ENCODE measurements at regions not wholly inside any gene's neighbourhood (a gene's known extent, or its start where the extent isn't known, plus 50 kb on each side); places are given as distances from the start of the nearest gene placed in this dataset.

DNA sequence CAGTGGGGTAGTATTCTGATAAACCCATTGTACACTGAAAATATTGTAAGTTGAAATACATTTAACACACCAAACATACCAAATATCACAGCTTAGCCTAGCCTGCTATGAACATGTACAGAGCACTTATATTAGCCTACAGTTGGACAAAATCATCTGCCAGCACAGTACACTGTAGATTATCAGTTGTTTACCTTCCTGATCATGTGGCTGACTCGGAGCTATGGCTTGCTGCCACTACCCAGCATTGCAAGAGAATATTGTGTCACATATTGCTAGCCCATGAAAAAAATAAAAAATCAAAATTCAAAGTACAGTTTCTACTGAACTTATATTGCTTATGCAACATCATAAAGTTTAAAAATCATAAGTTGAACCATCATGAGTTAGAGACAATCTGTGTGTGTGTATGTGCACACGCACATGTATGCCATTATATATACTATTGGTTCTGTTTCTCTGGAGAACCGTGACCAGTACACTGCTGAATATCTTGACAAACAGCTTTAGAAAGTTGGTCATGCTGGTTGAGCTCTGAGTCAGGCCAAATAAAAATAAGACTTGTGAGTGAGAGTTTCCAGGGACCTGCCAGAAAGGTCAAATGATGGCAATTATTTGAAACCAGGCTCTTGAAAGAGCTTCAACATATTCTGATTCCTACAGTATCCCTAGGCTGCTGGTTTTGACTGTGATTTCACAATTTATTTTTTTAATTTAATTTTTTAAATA lies 238.5 kb downstream of the PRR32 start:
- no peak for ATAC-seq (ENCODE audit: insufficient read depth, low FRiP score)
- DNase-seq, result peak; percentile 42 to 72 (median 57)
- Histone ChIP-seq H3K9me3 (ENCODE audit: control insufficient read depth in 4 of 4, insufficient read depth in 3 of 4, low read length in 3 of 4) (no peaks in the 10 kb centered on the region), H3K4me1 (ENCODE audit: control insufficient read depth in 5 of 5, insufficient read depth in 5 of 5, low read length in 5 of 5) (no peaks in the 10 kb centered on the region), H3K27me3 (ENCODE audit: control insufficient read depth in 3 of 3, insufficient read depth in 3 of 3, low read length in 2 of 3) (no peaks in the 10 kb centered on the region), H3K4me3 (no peak overlapping the region), H3K9ac (ENCODE audit: insufficient read depth in 1 of 2, low read length in 2 of 2) (no peak overlapping the region), H3K27ac (ENCODE audit: low read depth in 1 of 2, low read length in 1 of 2) (peak overlapping the region in 1 of 2 donors; percentile 70), H3K36me3 (ENCODE audit: control insufficient read depth in 4 of 4, insufficient read depth in 4 of 4, low read length in 4 of 4) (no peaks in the 10 kb centered on the region)
- 60 to 82% methylated on average over 3 of the region's 3 CpGs for WGBS, 2 donors
- TF ChIP-seq, protein P1, sequence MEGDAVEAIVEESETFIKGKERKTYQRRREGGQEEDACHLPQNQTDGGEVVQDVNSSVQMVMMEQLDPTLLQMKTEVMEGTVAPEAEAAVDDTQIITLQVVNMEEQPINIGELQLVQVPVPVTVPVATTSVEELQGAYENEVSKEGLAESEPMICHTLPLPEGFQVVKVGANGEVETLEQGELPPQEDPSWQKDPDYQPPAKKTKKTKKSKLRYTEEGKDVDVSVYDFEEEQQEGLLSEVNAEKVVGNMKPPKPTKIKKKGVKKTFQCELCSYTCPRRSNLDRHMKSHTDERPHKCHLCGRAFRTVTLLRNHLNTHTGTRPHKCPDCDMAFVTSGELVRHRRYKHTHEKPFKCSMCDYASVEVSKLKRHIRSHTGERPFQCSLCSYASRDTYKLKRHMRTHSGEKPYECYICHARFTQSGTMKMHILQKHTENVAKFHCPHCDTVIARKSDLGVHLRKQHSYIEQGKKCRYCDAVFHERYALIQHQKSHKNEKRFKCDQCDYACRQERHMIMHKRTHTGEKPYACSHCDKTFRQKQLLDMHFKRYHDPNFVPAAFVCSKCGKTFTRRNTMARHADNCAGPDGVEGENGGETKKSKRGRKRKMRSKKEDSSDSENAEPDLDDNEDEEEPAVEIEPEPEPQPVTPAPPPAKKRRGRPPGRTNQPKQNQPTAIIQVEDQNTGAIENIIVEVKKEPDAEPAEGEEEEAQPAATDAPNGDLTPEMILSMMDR (IDR thresholded peaks at IDR 0.05; ENCODE audit: control extremely low read depth, extremely low read depth), result no peak

DNA sequence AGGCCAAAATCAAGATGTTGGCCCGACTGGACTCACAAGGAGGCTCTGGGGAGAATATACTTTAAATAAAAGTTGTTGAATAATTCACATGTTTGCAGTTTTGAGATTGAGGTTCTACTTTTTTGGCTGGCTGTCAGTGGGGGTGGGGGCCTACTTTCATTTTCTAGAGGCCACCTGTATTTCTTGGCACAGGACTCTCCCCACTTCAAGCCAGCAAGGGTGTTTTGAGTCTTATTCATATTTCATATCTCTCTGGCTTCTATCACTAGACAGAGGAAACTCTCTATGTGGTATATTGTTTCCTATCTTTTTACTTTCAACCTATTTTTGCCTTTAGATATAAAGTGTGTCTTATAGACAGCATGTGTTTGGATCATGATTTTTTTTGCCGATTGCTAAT lies 266.4 kb downstream of the PRR32 start:
- no peaks in the 10 kb centered on the region for H3K27me3 ChIP-seq (ENCODE audit: control insufficient read depth in 3 of 3, insufficient read depth in 3 of 3, low read length in 2 of 3)
- H3K9ac ChIP-seq (ENCODE audit: insufficient read depth in 1 of 2, low read length in 2 of 2), result no peak overlapping the region
- H3K36me3 ChIP-seq (ENCODE audit: control insufficient read depth in 4 of 4, insufficient read depth in 4 of 4, low read length in 4 of 4), result no peaks in the 10 kb centered on the region
- no peak overlapping the region for H3K4me3 ChIP-seq
- H3K27ac ChIP-seq (ENCODE audit: low read depth in 1 of 2, low read length in 1 of 2), result no peak overlapping the region
- no peak for DNase-seq
- ATAC-seq (ENCODE audit: insufficient read depth, low FRiP score), result no peak
- WGBS, 2 donors, result 74 to 91% methylated on average over 2 of the region's 2 CpGs
- H3K9me3 ChIP-seq (ENCODE audit: control insufficient read depth in 4 of 4, insufficient read depth in 3 of 4, low read length in 3 of 4), result no peaks in the 10 kb centered on the region
- no peaks in the 10 kb centered on the region for H3K4me1 ChIP-seq (ENCODE audit: control insufficient read depth in 5 of 5, insufficient read depth in 5 of 5, low read length in 5 of 5)
- TF ChIP-seq, protein P1 (IDR thresholded peaks at IDR 0.05; ENCODE audit: control extremely low read depth, extremely low read depth), result no peak

DNA sequence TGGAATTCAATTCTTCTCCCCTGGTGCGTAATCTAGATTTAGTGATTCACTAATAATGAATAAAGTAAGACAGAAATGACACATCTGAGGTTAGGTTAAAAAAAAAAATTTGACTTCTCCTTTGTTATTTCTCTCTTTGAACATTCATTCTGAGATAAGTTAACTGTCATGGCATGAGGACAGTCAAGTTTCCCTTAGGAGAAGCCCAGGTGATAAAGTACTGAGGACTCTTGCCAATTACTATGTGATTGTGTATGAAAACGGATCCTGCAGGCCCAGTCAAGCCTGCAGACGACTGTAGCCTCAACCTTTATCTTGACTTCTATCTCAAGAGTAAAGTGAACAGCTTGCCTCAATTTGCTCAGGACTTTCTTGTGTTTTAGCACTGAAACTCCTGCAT lies 293.2 kb downstream of the PRR32 start:
- TF ChIP-seq, protein P1 (IDR thresholded peaks at IDR 0.05; ENCODE audit: control extremely low read depth, extremely low read depth), result no peak
- no peaks in the 10 kb centered on the region for H3K27me3 ChIP-seq (ENCODE audit: control insufficient read depth in 3 of 3, insufficient read depth in 3 of 3, low read length in 2 of 3)
- ATAC-seq (ENCODE audit: insufficient read depth, low FRiP score), result no peak
- no peak overlapping the region for H3K27ac ChIP-seq (ENCODE audit: low read depth in 1 of 2, low read length in 1 of 2)
- H3K9me3 ChIP-seq (ENCODE audit: control insufficient read depth in 4 of 4, insufficient read depth in 3 of 4, low read length in 3 of 4), result peaks cover 0 to 3% (median 0%) of the 10 kb centered on the region in 4 donors
- H3K4me1 ChIP-seq (ENCODE audit: control insufficient read depth in 5 of 5, insufficient read depth in 5 of 5, low read length in 5 of 5), result no peaks in the 10 kb centered on the region
- WGBS, 2 donors, result 39 to 65% methylated on average over 3 of the region's 3 CpGs
- no peak overlapping the region for H3K9ac ChIP-seq (ENCODE audit: insufficient read depth in 1 of 2, low read length in 2 of 2)
- no peaks in the 10 kb centered on the region for H3K36me3 ChIP-seq (ENCODE audit: control insufficient read depth in 4 of 4, insufficient read depth in 4 of 4, low read length in 4 of 4)
- no peak for DNase-seq
- H3K4me3 ChIP-seq, result no peak overlapping the region

DNA sequence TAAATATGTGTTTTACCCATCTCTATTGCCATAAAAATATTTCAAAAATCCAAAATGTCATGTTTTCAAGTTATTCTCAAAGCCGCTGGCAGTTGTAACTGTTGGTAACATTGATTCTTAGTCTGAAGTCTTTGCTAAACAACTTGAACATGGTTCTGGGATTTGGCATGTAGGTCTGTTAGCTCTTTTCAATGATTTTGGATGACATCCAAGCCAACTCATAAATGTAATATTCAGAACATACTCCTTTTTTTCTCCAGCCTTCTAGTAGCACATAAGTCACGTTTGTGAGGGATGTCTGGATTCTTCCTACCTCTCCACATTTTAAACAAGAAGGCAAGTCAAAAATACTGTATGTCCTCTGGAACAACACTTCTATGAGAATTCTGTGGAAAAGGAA lies 305.3 kb downstream of the PRR32 start:
- Histone ChIP-seq H3K9me3 (ENCODE audit: control insufficient read depth in 4 of 4, insufficient read depth in 3 of 4, low read length in 3 of 4) (peaks cover 0 to 3% (median 0%) of the 10 kb centered on the region in 4 donors), H3K4me1 (ENCODE audit: control insufficient read depth in 5 of 5, insufficient read depth in 5 of 5, low read length in 5 of 5) (no peaks in the 10 kb centered on the region), H3K27ac (ENCODE audit: low read depth in 1 of 2, low read length in 1 of 2) (no peak overlapping the region), H3K36me3 (ENCODE audit: control insufficient read depth in 4 of 4, insufficient read depth in 4 of 4, low read length in 4 of 4) (no peaks in the 10 kb centered on the region), H3K4me3 (no peak overlapping the region), H3K9ac (ENCODE audit: insufficient read depth in 1 of 2, low read length in 2 of 2) (no peak overlapping the region), H3K27me3 (ENCODE audit: control insufficient read depth in 3 of 3, insufficient read depth in 3 of 3, low read length in 2 of 3) (no peaks in the 10 kb centered on the region)
- TF ChIP-seq, protein P1 (IDR thresholded peaks at IDR 0.05; ENCODE audit: control extremely low read depth, extremely low read depth), result no peak
- 49 to 76% methylated on average over 2 of the region's 2 CpGs for WGBS, 2 donors
- no peak for ATAC-seq (ENCODE audit: insufficient read depth, low FRiP score)
- peak in 2 of 3 donors; percentile 18 to 46 for DNase-seq
